Thyroid gland (tissue), 4 donors: ENCODE measurements at regions not wholly inside any gene's neighbourhood (a gene's known extent, or its start where the extent isn't known, plus 50 kb on each side); places are given as distances from the start of the nearest gene placed in this dataset.
"Not testable (repeated sequence)": the region's sequence is repeated elsewhere in the genome, so short reads cannot be mapped to it uniquely, and the experiment has no call there.

Source experiments
- DNase-seq, 2 donors: peaks; one replicate each; pipeline ENCODE4 v3.0.0-alpha.2; 2019
- H3K27ac ChIP-seq, 3 donors: fragments of 200-600 bp; sonication (generic); 1 replicate in 2 of 3; 2 replicates in 1 of 3; pipeline ENCODE4 v1.5.1; 2016 to 2019; ENCODE audit warnings: mild to moderate bottlenecking in 1 of 3, moderate library complexity in 1 of 3
- H3K27me3 ChIP-seq: fragments of 200-600 bp; sonication (generic); one replicate; pipeline ENCODE4 v1.5.1; 2019
- H3K36me3 ChIP-seq, 2 donors: fragments of 200-600 bp; sonication (generic); one replicate each; pipeline ENCODE4 v1.5.1; 2016 to 2019
- H3K4me1 ChIP-seq, 2 donors: fragments of 200-600 bp; sonication (generic); one replicate each; pipeline ENCODE4 v1.5.1; 2017 to 2019
- H3K4me3 ChIP-seq, 3 donors: fragments of 200-600 bp; sonication (generic); replicated peaks in 1 of 3; 1 replicate in 2 of 3; 2 replicates in 1 of 3; pipeline ENCODE4 v1.5.1; 2016; ENCODE audit warnings: mild to moderate bottlenecking in 1 of 3
- H3K9me3 ChIP-seq: fragments of 200-600 bp; sonication (generic); one replicate; pipeline ENCODE4 v1.5.1; 2017
- CTCF ChIP-seq, 6 experiments: fragments of 200-600 bp in 3 of 6; fragments of 450-650 bp in 3 of 6; sonication (generic) in 3 of 6; IDR thresholded peaks; one replicate each; pipeline ENCODE4 v1.5.1; 2016 to 2019; ENCODE audit warnings: antibody characterized with exemption in 6 of 6, mild to moderate bottlenecking in 2 of 6, inconsistent platforms in 1 of 6, moderate library complexity in 1 of 6
- POLR2A ChIP-seq, 2 donors: fragments of 450-650 bp; IDR thresholded peaks; one replicate each; pipeline ENCODE4 v1.6.1; 2017; ENCODE audit warnings: antibody characterized with exemption in 2 of 2, mild to moderate bottlenecking in 2 of 2, moderate library complexity in 1 of 2
- WGBS, 2 donors: methylation state at CpG; one replicate each; pipeline ENCODE4 v1.1.5; 2017; 5-methylcytosine and 5-hydroxymethylcytosine counted together
- intact Hi-C: fragments of 100-400 bp; cut with DNase I; formaldehyde crosslinking; loops from one replicate; pipeline ENCODE4 v1.15.1; 2023

DNA sequence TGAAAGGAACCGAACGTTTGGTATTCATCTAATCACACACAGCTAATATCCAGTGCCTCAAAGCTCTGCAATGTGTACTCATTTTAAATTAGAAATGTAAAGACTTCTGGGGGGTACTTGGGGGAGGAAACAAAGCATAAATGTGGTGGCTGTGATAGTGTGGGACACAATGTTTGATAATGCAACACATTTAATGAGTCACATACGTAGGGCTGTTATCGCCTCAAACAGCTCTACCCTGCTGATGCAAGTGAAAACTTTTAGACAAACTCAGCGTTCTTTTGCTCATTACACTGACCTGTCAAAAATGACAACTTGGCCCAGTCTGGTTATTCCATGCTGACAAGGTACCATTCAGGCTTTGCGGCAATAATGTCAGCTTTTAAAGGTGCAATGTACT, 1227.1 kb upstream of the CELF4 start:
- H3K27me3 ChIP-seq, result no peaks in the 10 kb centered on the region
- H3K27ac ChIP-seq, result no peak overlapping the region
- no peaks in the 10 kb centered on the region for H3K4me1 ChIP-seq
- WGBS, 2 donors, result 89 to 90% methylated on average over 6 of the region's 6 CpGs
- intact Hi-C loops, result no loop called here
- no peak for DNase-seq
- H3K9me3 ChIP-seq, result no peaks in the 10 kb centered on the region
- H3K36me3 ChIP-seq, result no peaks in the 10 kb centered on the region
- TF ChIP-seq POLR2A (IDR thresholded peaks at IDR 0.05) (no peak), CTCF (IDR thresholded peaks at IDR 0.05) (no peak)
- no peak overlapping the region for H3K4me3 ChIP-seq

- intact Hi-C loops, result no loop called here
- H3K27ac ChIP-seq, result no peak overlapping the region
- no peaks in the 10 kb centered on the region for H3K36me3 ChIP-seq
- no peaks in the 10 kb centered on the region for H3K4me1 ChIP-seq
- no peak for DNase-seq
- TF ChIP-seq CTCF (IDR thresholded peaks at IDR 0.05), result no peak
- TF ChIP-seq POLR2A (IDR thresholded peaks at IDR 0.05), result no peak
- 88 to 90% methylated on average over 1 of the region's 1 CpG for WGBS, 2 donors
- H3K4me3 ChIP-seq, result no peak overlapping the region
- no peaks in the 10 kb centered on the region for H3K9me3 ChIP-seq
- H3K27me3 ChIP-seq, result no peaks in the 10 kb centered on the region
Observed at GRCh38 chr18:38790786-38791185, 1225.2 kb upstream of the CELF4 start.

DNA sequence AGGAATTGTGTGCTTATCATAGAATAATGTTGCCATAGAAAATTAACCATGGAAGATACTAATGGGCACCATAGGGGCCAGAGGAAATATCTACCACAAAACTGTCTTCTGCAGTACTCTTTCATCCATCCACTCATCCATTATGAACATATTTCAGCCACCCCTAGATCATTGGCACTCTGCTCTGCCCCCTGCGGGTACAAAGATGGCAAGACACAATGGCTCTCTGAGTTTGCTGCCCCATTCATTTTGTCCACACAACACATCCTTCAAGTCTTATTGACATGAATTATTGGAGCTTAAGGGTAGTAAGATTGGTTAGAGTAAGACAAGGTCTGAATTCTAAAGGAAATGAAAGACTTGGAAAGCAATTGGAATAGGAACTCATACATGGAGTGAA, 1224.7 kb upstream of the CELF4 start:
- H3K4me3 ChIP-seq, result no peak overlapping the region
- no peaks in the 10 kb centered on the region for H3K27me3 ChIP-seq
- H3K9me3 ChIP-seq, result no peaks in the 10 kb centered on the region
- 50 to 61% methylated on average over 1 of the region's 1 CpG for WGBS, 2 donors
- intact Hi-C loops, result no loop called here
- DNase-seq, result no peak
- H3K27ac ChIP-seq, result no peak overlapping the region
- no peaks in the 10 kb centered on the region for H3K36me3 ChIP-seq
- TF ChIP-seq POLR2A (IDR thresholded peaks at IDR 0.05) (no peak), CTCF (IDR thresholded peaks at IDR 0.05) (no peak)
- H3K4me1 ChIP-seq, result no peaks in the 10 kb centered on the region

DNA sequence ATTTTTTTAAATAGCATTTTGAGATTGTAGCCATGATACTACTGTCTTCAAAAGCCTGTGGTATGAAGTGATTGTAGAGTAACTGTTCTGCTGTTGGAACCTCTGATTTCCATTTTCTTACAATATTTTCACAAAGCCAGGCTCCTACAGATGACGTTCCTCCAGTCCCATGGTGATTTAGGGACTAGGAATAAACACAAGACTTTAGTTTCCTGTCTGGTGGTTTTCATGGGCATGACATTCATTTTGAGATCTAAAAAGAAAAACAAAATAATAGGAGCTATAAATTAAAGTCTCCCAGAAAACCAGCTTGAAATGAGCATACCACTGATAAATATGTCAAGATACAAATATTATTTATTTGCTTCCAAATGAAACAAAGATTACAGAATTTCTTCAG, 1223.5 kb upstream of the CELF4 start:
- no peaks in the 10 kb centered on the region for H3K9me3 ChIP-seq
- no peak for DNase-seq
- H3K27ac ChIP-seq, result no peak overlapping the region
- no peaks in the 10 kb centered on the region for H3K4me1 ChIP-seq
- TF ChIP-seq POLR2A (IDR thresholded peaks at IDR 0.05) (no peak), CTCF (IDR thresholded peaks at IDR 0.05) (no peak)
- WGBS, 2 donors, result 43 to 44% methylated on average over 1 of the region's 1 CpG
- H3K36me3 ChIP-seq, result no peaks in the 10 kb centered on the region
- H3K4me3 ChIP-seq, result no peak overlapping the region
- H3K27me3 ChIP-seq, result no peaks in the 10 kb centered on the region
- intact Hi-C loops, result no loop called here

GRCh38 chr18:38786906-38787305, 1221.3 kb upstream of the CELF4 start:
- H3K36me3 ChIP-seq, result no peaks in the 10 kb centered on the region
- TF ChIP-seq CTCF (IDR thresholded peaks at IDR 0.05) (no peak), POLR2A (IDR thresholded peaks at IDR 0.05) (no peak)
- no peaks in the 10 kb centered on the region for H3K9me3 ChIP-seq
- DNase-seq, result no peak
- H3K4me1 ChIP-seq, result no peaks in the 10 kb centered on the region
- intact Hi-C loops, result no loop called here
- no peak overlapping the region for H3K27ac ChIP-seq
- H3K27me3 ChIP-seq, result no peaks in the 10 kb centered on the region
- 84 to 91% methylated on average over 1 of the region's 1 CpG for WGBS, 2 donors
- no peak overlapping the region for H3K4me3 ChIP-seq

GRCh38 chr18:38771620-38772019, 1206.0 kb upstream of the CELF4 start:
- H3K27me3 ChIP-seq, intact Hi-C loops, DNase-seq, H3K4me1 ChIP-seq, H3K9me3 ChIP-seq, H3K27ac ChIP-seq, H3K4me3 ChIP-seq, H3K36me3 ChIP-seq: not testable (repeated sequence)
- WGBS, 2 donors, result 73 to 90% methylated on average over 1 of the region's 1 CpG
